ENCODE measurements at regions not wholly inside any gene's neighbourhood (a gene's known extent, or its start where the extent isn't known, plus 50 kb on each side); places are given as distances from the start of the nearest gene placed in this dataset.
A peak's percentile ranks its signal among the peaks of the same experiment; 100 is the strongest.

DNA sequence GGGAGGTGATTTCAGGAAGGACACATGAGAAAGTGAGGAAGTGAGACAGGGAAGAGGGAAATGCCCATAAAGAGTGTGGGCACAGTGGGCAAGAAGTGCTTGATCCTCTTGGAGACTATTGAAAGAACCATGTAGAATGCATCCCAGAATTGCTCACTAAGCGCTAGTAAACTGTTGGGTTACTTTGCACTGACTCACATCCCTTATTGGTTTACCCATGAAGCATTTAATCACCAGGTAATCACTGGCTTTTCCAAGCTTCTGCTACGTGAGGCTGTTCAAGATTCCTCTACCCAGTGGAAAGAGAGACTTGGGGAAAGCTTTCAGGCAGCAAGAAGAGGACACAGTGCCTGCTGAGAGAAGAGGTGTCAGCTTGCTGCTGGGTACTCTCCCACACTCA is 410.0 kb upstream of the JAG1 start:
- 2% methylated on average over 2 of the region's 2 CpGs for WGBS (ENCODE audit: low lambda C conversion rate)
- no peaks in the 10 kb centered on the region for H3K36me3 ChIP-seq (replicated peaks in 1 of 2; ENCODE audit: control insufficient read depth in 1 of 2, insufficient read depth in 2 of 2, low read length in 2 of 2)
- H3K79me2 ChIP-seq (ENCODE audit: insufficient read depth, low read length) = no peaks in the 10 kb centered on the region
- no peaks in the 10 kb centered on the region for H3K27me3 ChIP-seq (ENCODE audit: control insufficient read depth in 1 of 2, insufficient read depth in 2 of 2, low read length in 2 of 2)
- BruUV-seq (replicated peaks) = no TSS peak
- in situ Hi-C loops (cut with HindIII; ENCODE audit: extremely low pct_ligation_motif_present, low pct_unique_long_range_greater_than_20kb) (no loop called here), intact Hi-C loops (cut with micrococcal nuclease; ENCODE audit: unreplicated experiment) (no loop called here)
- no peaks in the 10 kb centered on the region for H4K20me1 ChIP-seq (ENCODE audit: insufficient read depth, low read length)
- no peaks in the 10 kb centered on the region for H3K4me1 ChIP-seq (ENCODE audit: insufficient read depth, low read length)
- no peak for ATAC-seq
- FAIRE-seq = no peak
- H3K4me3 ChIP-seq (replicated peaks in 1 of 3; ENCODE audit: insufficient read depth in 1 of 3, low read depth in 2 of 3, low read length in 3 of 3) = no peak overlapping the region
- no peak overlapping the region for H3K9ac ChIP-seq (ENCODE audit: insufficient read depth, low read depth, low read length)
- CTCF ChIA-PET (ENCODE audit: low intra/inter-chr PET ratio, low total read pairs) = no interaction called here
- no peak overlapping the region for H3K27ac ChIP-seq (ENCODE audit: extremely low read length, insufficient read depth, low read length)
- no peak overlapping the region for H2AFZ ChIP-seq (ENCODE audit: low read length)
- POLR2A ChIA-PET = no interaction called here
- no peak for DNase-seq (ENCODE audit: low spot score)
- no peak overlapping the region for H3K4me2 ChIP-seq (ENCODE audit: low read depth, low read length)
- TF ChIP-seq MAFF (IDR thresholded peaks at IDR 0.05; ENCODE audit: low read depth, low read length) (no peak), ONECUT2 (CRISPR knock-in tag; IDR thresholded peaks at IDR 0.05) (no peak), KDM5B (CRISPR knock-in tag; IDR thresholded peaks at IDR 0.05; ENCODE audit: borderline replicate concordance) (no peak), AHR (CRISPR knock-in tag; IDR thresholded peaks at IDR 0.05) (no peak), CBFB (CRISPR knock-in tag; IDR thresholded peaks at IDR 0.05) (no peak), SMARCE1 (IDR thresholded peaks at IDR 0.05; ENCODE audit: borderline replicate concordance) (no peak)
- TF ChIP-seq, protein P1, sequence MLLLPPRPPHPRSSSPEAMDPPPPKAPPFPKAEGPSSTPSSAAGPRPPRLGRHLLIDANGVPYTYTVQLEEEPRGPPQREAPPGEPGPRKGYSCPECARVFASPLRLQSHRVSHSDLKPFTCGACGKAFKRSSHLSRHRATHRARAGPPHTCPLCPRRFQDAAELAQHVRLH (CRISPR knock-in tag; IDR thresholded peaks at IDR 0.05; ENCODE audit: borderline replicate concordance, low read depth) = no peak
- TF ChIP-seq, protein P2, sequence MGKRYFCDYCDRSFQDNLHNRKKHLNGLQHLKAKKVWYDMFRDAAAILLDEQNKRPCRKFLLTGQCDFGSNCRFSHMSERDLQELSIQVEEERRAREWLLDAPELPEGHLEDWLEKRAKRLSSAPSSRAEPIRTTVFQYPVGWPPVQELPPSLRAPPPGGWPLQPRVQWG (CRISPR knock-in tag; IDR thresholded peaks at IDR 0.05; ENCODE audit: borderline replicate concordance, low read depth) = no peak
- H3K9me3 ChIP-seq (ENCODE audit: low read length) = no peaks in the 10 kb centered on the region

DNA sequence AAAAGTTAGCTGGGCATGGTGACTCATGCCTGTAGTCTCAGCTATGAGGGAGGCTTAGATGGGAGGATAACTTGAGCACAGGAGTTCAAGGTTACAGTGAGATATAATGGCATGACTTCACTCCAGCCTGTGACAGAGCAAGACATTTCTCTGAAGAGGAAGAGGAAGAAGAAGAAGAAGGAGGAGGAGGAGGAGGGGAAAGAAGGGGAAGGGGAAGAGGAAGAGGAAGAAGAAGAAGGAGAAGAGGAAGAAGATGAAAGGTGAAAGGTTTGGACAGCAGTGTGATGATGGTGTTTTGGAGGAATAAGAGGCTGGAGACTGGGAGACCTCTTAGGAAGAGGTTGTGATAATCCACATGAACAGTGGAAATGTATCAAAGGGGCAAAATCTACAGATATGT is 410.7 kb upstream of the JAG1 start:
- H2AFZ ChIP-seq (ENCODE audit: low read length) = no peak overlapping the region
- H3K9ac ChIP-seq (ENCODE audit: insufficient read depth, low read depth, low read length) = no peak overlapping the region
- intact Hi-C loops (cut with micrococcal nuclease; ENCODE audit: unreplicated experiment) = no loop called here
- no peaks in the 10 kb centered on the region for H3K27me3 ChIP-seq (ENCODE audit: control insufficient read depth in 1 of 2, insufficient read depth in 2 of 2, low read length in 2 of 2)
- no TSS peak for BruUV-seq (replicated peaks)
- H3K9me3 ChIP-seq (ENCODE audit: low read length) = no peaks in the 10 kb centered on the region
- ATAC-seq (no peak), DNase-seq (ENCODE audit: low spot score) (no peak), FAIRE-seq (no peak)
- H4K20me1 ChIP-seq (ENCODE audit: insufficient read depth, low read length) = no peaks in the 10 kb centered on the region
- no peak overlapping the region for H3K4me3 ChIP-seq (replicated peaks in 1 of 3; ENCODE audit: insufficient read depth in 1 of 3, low read depth in 2 of 3, low read length in 3 of 3)
- CTCF ChIA-PET (ENCODE audit: low intra/inter-chr PET ratio, low total read pairs) = no interaction called here
- no peaks in the 10 kb centered on the region for H3K4me1 ChIP-seq (ENCODE audit: insufficient read depth, low read length)
- no peak overlapping the region for H3K4me2 ChIP-seq (ENCODE audit: low read depth, low read length)
- H3K79me2 ChIP-seq (ENCODE audit: insufficient read depth, low read length) = no peaks in the 10 kb centered on the region
- POLR2A ChIA-PET = no interaction called here
- H3K27ac ChIP-seq (ENCODE audit: extremely low read length, insufficient read depth, low read length) = no peak overlapping the region
- in situ Hi-C loops (cut with HindIII; ENCODE audit: extremely low pct_ligation_motif_present, low pct_unique_long_range_greater_than_20kb) = no loop called here
- H3K36me3 ChIP-seq (replicated peaks in 1 of 2; ENCODE audit: control insufficient read depth in 1 of 2, insufficient read depth in 2 of 2, low read length in 2 of 2) = no peaks in the 10 kb centered on the region
- peak; percentile 61 for TF ChIP-seq PHB2 (IDR thresholded peaks at IDR 0.05; ENCODE audit: partially characterized antibody)
- TF ChIP-seq KAT7 (CRISPR knock-in tag; IDR thresholded peaks at IDR 0.05; ENCODE audit: borderline replicate concordance) = no peak
- TF ChIP-seq, protein P3, sequence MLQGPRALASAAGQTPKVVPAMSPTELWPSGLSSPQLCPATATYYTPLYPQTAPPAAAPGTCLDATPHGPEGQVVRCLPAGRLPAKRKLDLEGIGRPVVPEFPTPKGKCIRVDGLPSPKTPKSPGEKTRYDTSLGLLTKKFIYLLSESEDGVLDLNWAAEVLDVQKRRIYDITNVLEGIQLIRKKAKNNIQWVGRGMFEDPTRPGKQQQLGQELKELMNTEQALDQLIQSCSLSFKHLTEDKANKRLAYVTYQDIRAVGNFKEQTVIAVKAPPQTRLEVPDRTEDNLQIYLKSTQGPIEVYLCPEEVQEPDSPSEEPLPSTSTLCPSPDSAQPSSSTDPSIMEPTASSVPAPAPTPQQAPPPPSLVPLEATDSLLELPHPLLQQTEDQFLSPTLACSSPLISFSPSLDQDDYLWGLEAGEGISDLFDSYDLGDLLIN (CRISPR knock-in tag; IDR thresholded peaks at IDR 0.05; ENCODE audit: borderline replicate concordance) = no peak
- TF ChIP-seq ZNF430 (CRISPR knock-in tag; IDR thresholded peaks at IDR 0.05) = no peak
- TF ChIP-seq PHF5A (CRISPR knock-in tag; IDR thresholded peaks at IDR 0.05; ENCODE audit: low read depth, unreplicated experiment) = no peak
- TF ChIP-seq ZNF136 (CRISPR knock-in tag; IDR thresholded peaks at IDR 0.05; ENCODE audit: low read depth) = no peak
- 0 out of 2 replicates have a peak, but pooled peaks have one; percentile 36 for TF ChIP-seq NFRKB (IDR thresholded peaks at IDR 0.05)
- TF ChIP-seq NONO (IDR thresholded peaks at IDR 0.05) = no peak
- no peak for TF ChIP-seq NONO (CRISPR knock-in tag; conservative IDR thresholded peaks at IDR 0.05)
- TF ChIP-seq STAT5B (CRISPR knock-in tag; IDR thresholded peaks at IDR 0.05) = no peak
- TF ChIP-seq MAFF (IDR thresholded peaks at IDR 0.05; ENCODE audit: low read depth, low read length) = no peak
- TF ChIP-seq RAD51 (IDR thresholded peaks at IDR 0.05; ENCODE audit: borderline replicate concordance) = 0 out of 2 replicates have a peak, but pooled peaks have one; percentile 5
- peak; percentile 17; the same call in 1 of the 2 replicates for TF ChIP-seq ATF7 (IDR thresholded peaks at IDR 0.05)
- TF ChIP-seq ATF7 (CRISPR knock-in tag; IDR thresholded peaks at IDR 0.05) = no peak
